ENCODE measurements at regions not wholly inside any gene's neighbourhood (a gene's known extent, or its start where the extent isn't known, plus 50 kb on each side); places are given as distances from the start of the nearest gene placed in this dataset.

- TF ChIP-seq CTCF (IDR thresholded peaks at IDR 0.05) (no peak), POLR2A (IDR thresholded peaks at IDR 0.05) (no peak)
Observed at GRCh38 chr9:135030566-135031226, 56.8 kb upstream of the OLFM1 start.
